Mammary epithelial cell (primary cell): ENCODE measurements at regions not wholly inside any gene's neighbourhood (a gene's known extent, or its start where the extent isn't known, plus 50 kb on each side); places are given as distances from the start of the nearest gene placed in this dataset.

Experiments used
- CTCF ChIP-seq, 2 donors: IDR thresholded peaks in 1 of 2; conservative IDR thresholded peaks in 1 of 2; 2 replicates each; pipeline ENCODE4 v1.5.1; 2011 to 2012; ENCODE audit warnings: inconsistent platforms in 2 of 2, low read length in 2 of 2, mild to moderate bottlenecking in 2 of 2, control low read depth in 1 of 2, low read depth in 1 of 2; ENCODE audit not compliant: insufficient read depth in 1 of 2; ENCODE audit errors: extremely low read depth in 1 of 2
- EZH2 ChIP-seq: IDR thresholded peaks from 2 replicates; pipeline ENCODE4 v1.6.1; 2012; ENCODE audit warnings: low read length, inconsistent platforms, borderline replicate concordance

GRCh38 chr5:135683189-135683588 is 104.4 kb upstream of the CXCL14 start:
- no peak for TF ChIP-seq CTCF (conservative IDR thresholded peaks at IDR 0.05 in 1 of 2, IDR thresholded peaks at IDR 0.05 in 1 of 2; ENCODE audit: extremely low read depth in 1 of 2, insufficient read depth in 1 of 2, low read depth in 1 of 2, low read length in 2 of 2)
- no peak for TF ChIP-seq EZH2
